ENCODE measurements at regions not wholly inside any gene's neighbourhood (a gene's known extent, or its start where the extent isn't known, plus 50 kb on each side); places are given as distances from the start of the nearest gene placed in this dataset.

- no peaks in the 10 kb centered on the region for H3K9me3 ChIP-seq (ENCODE audit: low read depth, low read length)
- no peaks in the 10 kb centered on the region for H3K27me3 ChIP-seq (ENCODE audit: insufficient read depth, low read length)
- no peak overlapping the region for H3K4me3 ChIP-seq (ENCODE audit: low read length)
- peaks cover 6% of the 10 kb centered on the region for H3K4me1 ChIP-seq (ENCODE audit: insufficient read depth, low read length)
These were observed 51.9 kb downstream of the CEBPB start for GRCh38 chr20:50242548-50242862.

DNA sequence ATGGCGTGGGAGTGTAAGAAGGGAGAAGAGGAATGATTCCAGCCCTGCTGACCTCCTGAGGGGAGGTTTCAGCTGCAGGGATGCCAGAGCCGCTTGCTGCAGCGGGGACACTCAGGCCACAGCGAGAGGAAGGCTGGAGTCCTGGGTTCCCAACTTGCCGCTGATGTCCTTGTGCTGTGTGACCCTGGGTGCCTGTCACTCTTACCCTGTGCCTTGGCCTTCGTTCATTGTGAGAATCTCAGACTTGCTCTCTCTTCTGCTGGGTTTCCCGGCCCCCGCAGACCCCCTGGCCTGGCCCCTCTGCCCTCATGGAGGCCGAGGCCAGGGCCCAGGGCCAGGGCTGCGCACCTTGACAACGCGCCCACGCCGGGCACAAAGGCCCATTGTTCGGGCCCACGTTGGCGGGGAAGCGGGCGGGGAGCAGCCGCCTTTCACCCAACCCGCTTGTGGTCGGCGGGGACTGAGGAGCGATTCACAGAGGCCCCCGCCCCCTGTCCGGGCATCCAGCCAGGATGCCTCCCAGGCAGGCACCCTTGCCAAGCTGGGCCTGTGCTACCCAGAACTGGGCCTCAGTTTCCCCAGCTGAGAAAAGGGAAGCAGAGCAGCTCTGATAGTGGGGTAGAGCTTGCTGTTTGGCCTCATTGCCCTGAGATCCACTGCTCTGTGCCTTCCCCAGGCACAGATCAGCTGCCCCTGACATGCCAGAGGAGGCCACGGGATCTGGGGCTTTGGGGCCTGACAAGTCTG is 52.4 kb downstream of the CEBPB start:
- H3K4me1 ChIP-seq (ENCODE audit: insufficient read depth, low read length): peaks cover 3% of the 10 kb centered on the region
- no peaks in the 10 kb centered on the region for H3K9me3 ChIP-seq (ENCODE audit: low read depth, low read length)
- H3K4me3 ChIP-seq (ENCODE audit: low read length): no peak overlapping the region
- no peaks in the 10 kb centered on the region for H3K27me3 ChIP-seq (ENCODE audit: insufficient read depth, low read length)

DNA sequence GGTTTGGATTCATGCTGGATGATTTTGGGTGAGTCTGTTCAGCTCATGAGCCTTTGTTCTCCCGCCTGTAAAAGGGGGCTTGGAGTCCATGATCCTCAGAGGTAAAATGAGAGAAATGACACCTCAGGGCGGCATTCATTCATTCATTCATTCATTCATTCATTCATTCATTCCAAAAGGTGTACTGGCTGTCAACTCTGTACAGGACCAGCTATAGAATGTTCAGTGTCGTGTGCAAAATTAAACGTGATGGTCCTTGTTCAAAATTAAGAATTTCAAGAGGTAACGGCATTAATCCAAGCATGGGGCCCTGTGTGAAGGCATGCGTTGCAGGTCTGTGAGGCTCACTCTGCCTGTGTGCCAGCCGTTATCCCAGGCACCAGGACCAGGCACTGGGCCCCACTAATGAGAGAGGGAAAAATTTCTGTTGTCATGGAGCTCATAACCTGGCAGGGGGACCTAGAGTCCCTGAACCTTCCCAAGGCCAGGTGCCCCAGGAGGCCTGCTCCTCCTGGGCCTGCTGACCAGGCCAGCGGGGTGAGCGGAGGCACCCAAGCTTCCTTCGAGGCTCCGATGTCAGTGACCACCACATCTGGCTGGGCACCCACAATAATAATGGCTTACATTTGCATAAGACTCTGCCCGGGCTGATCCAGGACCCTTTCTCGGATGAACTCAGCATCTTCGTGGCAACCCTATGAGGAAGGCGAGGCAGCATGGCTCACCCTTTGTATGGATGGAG is 53.2 kb downstream of the CEBPB start:
- Histone ChIP-seq H3K4me1 (ENCODE audit: insufficient read depth, low read length) (no peaks in the 10 kb centered on the region), H3K4me3 (ENCODE audit: low read length) (no peak overlapping the region), H3K9me3 (ENCODE audit: low read depth, low read length) (no peaks in the 10 kb centered on the region), H3K27me3 (ENCODE audit: insufficient read depth, low read length) (no peaks in the 10 kb centered on the region)

DNA sequence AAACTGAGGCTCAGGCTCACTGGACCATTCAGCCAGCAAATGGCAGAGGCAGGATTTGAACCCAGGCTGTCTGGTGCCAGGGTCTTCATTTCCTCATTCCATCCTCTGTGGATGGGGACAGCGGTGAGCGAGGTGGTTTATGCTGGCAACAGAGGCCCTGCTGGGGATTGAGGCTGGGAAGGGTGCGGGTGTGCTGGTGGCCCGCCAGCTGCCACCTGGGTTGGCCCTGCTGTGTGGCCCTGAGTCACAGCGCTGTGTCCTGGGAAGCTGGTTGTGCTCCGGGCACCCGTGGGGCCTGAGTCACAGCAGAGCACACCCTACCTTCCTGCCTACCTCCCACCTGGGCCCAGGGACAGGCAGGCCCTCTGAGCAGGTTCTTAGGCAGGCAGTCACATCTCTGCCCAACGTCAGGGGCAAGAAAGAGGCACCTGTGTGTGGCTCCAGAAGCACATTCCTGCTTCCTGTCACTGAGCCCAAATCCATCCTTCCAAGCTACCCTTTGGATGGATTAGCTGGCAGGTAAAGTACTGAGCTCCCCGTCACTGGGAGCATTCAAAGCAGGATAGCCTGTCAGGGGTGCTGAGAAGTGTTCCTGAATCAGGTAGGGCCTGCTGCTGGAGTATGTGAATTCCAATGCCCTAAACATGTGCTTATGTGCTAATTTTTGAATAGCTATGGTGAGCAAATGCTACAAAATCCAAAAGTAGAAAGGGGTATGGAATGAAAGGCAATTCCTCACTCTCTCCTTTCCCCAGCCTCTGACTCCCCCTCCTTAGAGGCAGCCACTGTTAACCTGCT is 53.9 kb downstream of the CEBPB start:
- H3K4me1 ChIP-seq (ENCODE audit: insufficient read depth, low read length): no peaks in the 10 kb centered on the region

DNA sequence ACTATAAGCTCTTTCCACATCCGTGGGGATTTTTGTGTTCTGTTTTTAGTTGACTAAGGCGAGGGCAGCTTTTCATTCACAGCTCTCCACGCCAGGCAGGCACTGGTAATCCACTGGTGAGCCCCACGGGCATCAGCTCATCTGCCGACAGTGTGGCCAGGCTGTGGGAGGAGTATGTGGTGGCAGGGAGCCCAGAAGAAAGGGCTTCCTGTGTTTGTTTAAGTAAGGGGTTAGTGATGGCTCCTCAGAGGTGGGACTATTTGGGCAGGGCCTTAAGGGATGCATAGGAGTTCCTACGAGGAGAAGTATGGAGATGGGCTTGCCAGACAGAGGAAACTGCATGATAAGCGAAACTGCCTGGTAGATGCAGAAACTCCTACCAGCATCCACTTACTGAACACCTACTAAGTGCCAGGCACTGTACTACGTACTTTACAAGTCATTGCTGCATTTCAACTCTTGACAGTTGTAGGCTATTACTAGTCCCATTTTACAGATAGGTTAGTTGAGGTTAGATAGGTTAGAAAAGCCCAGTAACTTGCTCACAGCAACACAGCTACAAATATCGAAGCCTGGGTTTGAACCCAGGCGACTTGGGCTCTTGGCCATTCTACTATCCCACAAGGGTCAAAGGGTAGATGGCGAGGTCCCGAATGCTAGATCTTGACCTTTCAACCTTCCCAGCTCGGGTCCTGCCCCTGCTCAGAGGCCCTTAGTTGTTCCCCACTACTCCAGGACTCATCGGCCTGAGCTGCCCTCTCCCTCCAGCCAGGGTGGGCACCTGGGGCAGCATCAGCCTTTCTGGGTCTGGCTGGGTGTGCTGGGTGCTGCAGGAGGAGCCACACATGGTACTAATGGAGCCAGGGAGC is 55.1 kb downstream of the CEBPB start:
- Histone ChIP-seq H3K9me3 (ENCODE audit: low read depth, low read length) (no peaks in the 10 kb centered on the region), H3K27me3 (ENCODE audit: insufficient read depth, low read length) (no peaks in the 10 kb centered on the region), H3K4me3 (ENCODE audit: low read length) (no peak overlapping the region), H3K4me1 (ENCODE audit: insufficient read depth, low read length) (no peaks in the 10 kb centered on the region)

More for the DNA sequence above, 53.9 kb downstream of the CEBPB start:
- H3K4me3 ChIP-seq (ENCODE audit: low read length): no peak overlapping the region
- H3K9me3 ChIP-seq (ENCODE audit: low read depth, low read length): no peaks in the 10 kb centered on the region
- no peaks in the 10 kb centered on the region for H3K27me3 ChIP-seq (ENCODE audit: insufficient read depth, low read length)

- Histone ChIP-seq H3K4me1 (ENCODE audit: insufficient read depth, low read length) (no peaks in the 10 kb centered on the region), H3K4me3 (ENCODE audit: low read length) (no peak overlapping the region), H3K27me3 (ENCODE audit: insufficient read depth, low read length) (no peaks in the 10 kb centered on the region), H3K9me3 (ENCODE audit: low read depth, low read length) (no peaks in the 10 kb centered on the region)
These were observed 56.0 kb downstream of the CEBPB start for GRCh38 chr20:50246367-50247195.

GRCh38 chr20:50247196-50248094 is 56.8 kb downstream of the CEBPB start:
- H3K4me3 ChIP-seq (ENCODE audit: low read length): no peak overlapping the region
- peaks cover 6% of the 10 kb centered on the region for H3K4me1 ChIP-seq (ENCODE audit: insufficient read depth, low read length)
- H3K27me3 ChIP-seq (ENCODE audit: insufficient read depth, low read length): no peaks in the 10 kb centered on the region
- H3K9me3 ChIP-seq (ENCODE audit: low read depth, low read length): no peaks in the 10 kb centered on the region

DNA sequence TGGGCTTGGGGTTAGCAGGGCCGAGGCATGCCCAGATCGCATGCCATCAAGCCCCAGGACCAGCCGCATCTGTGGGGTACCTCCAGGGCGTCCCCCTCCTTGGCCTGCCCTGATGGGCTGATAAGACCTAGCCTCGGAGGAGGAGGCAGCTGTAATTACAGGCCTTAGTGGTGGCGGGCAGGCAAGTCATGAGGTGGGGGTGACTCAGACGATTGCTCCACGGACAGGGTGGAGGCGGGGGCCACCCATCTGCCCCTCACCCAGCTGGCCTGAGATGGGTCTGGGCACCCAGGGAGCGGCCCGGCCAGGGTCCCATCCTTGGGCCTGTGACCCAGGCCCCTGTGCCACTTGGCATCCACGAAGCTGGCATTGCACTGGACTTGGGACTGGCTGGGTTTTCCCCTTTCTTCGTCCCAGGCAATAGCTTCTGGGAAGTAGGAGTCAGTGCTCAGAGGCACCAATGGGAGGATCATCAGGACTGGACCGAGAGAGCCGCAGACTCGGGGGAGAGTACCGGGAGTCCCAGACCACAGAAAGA is 57.5 kb downstream of the CEBPB start:
- Histone ChIP-seq H3K9me3 (ENCODE audit: low read depth, low read length) (no peaks in the 10 kb centered on the region), H3K4me1 (ENCODE audit: insufficient read depth, low read length) (peaks cover 11% of the 10 kb centered on the region), H3K4me3 (ENCODE audit: low read length) (no peak overlapping the region), H3K27me3 (ENCODE audit: insufficient read depth, low read length) (no peaks in the 10 kb centered on the region)

- Histone ChIP-seq H3K4me3 (ENCODE audit: low read length) (no peak overlapping the region), H3K4me1 (ENCODE audit: insufficient read depth, low read length) (peaks cover 11% of the 10 kb centered on the region), H3K27me3 (ENCODE audit: insufficient read depth, low read length) (no peaks in the 10 kb centered on the region), H3K9me3 (ENCODE audit: low read depth, low read length) (no peaks in the 10 kb centered on the region)
These were observed 59.1 kb downstream of the CEBPB start for GRCh38 chr20:50249447-50250388.

DNA sequence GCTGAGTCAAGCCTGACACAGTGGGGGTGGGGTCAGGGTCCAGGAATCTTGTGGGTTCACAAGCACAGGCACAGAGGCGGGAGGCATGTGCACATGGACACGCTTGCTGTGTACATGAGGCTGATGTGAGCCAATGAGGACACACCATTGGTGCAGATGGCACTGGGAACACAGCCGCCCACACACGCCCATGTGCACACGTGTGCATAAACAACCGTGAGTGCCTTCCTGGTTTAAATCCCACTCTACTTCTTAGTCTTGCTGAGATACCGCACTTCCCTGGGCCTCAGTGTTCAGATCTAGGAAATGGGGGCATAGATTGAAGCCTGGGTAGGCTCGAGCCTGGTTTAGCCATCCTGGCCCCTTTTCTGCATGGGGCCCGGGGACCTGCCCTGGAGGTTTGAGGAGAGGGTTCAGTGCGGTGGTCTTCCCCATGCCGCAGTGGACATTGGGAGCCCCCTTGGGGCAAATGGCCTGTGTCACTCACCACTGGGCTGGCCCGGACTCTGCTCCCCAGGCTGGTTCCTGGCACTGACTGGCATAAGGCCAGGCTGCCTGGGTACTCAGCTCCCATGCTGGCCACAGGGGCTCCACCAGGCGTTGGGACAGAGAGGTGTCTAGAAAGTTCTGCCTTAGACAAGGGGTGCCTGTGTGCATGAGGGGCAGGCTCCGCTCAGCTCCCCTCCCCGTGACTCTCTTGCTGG is 60.2 kb downstream of the CEBPB start:
- H3K4me3 ChIP-seq (ENCODE audit: low read length): no peak overlapping the region
- no peaks in the 10 kb centered on the region for H3K9me3 ChIP-seq (ENCODE audit: low read depth, low read length)
- peaks cover 11% of the 10 kb centered on the region for H3K4me1 ChIP-seq (ENCODE audit: insufficient read depth, low read length)
- no peaks in the 10 kb centered on the region for H3K27me3 ChIP-seq (ENCODE audit: insufficient read depth, low read length)

- Histone ChIP-seq H3K9me3 (ENCODE audit: low read depth, low read length) (no peaks in the 10 kb centered on the region), H3K27me3 (ENCODE audit: insufficient read depth, low read length) (no peaks in the 10 kb centered on the region), H3K4me3 (ENCODE audit: low read length) (no peak overlapping the region), H3K4me1 (ENCODE audit: insufficient read depth, low read length) (peaks cover 11% of the 10 kb centered on the region)
These were observed 60.7 kb downstream of the CEBPB start for GRCh38 chr20:50251383-50251748.

- Histone ChIP-seq H3K4me3 (ENCODE audit: low read length) (no peak overlapping the region), H3K27me3 (ENCODE audit: insufficient read depth, low read length) (no peaks in the 10 kb centered on the region), H3K4me1 (ENCODE audit: insufficient read depth, low read length) (peaks cover 11% of the 10 kb centered on the region), H3K9me3 (ENCODE audit: low read depth, low read length) (no peaks in the 10 kb centered on the region)
These were observed 61.4 kb downstream of the CEBPB start for GRCh38 chr20:50251992-50252511.
